ENCODE measurements at regions not wholly inside any gene's neighbourhood (a gene's known extent, or its start where the extent isn't known, plus 50 kb on each side); places are given as distances from the start of the nearest gene placed in this dataset.

DNA sequence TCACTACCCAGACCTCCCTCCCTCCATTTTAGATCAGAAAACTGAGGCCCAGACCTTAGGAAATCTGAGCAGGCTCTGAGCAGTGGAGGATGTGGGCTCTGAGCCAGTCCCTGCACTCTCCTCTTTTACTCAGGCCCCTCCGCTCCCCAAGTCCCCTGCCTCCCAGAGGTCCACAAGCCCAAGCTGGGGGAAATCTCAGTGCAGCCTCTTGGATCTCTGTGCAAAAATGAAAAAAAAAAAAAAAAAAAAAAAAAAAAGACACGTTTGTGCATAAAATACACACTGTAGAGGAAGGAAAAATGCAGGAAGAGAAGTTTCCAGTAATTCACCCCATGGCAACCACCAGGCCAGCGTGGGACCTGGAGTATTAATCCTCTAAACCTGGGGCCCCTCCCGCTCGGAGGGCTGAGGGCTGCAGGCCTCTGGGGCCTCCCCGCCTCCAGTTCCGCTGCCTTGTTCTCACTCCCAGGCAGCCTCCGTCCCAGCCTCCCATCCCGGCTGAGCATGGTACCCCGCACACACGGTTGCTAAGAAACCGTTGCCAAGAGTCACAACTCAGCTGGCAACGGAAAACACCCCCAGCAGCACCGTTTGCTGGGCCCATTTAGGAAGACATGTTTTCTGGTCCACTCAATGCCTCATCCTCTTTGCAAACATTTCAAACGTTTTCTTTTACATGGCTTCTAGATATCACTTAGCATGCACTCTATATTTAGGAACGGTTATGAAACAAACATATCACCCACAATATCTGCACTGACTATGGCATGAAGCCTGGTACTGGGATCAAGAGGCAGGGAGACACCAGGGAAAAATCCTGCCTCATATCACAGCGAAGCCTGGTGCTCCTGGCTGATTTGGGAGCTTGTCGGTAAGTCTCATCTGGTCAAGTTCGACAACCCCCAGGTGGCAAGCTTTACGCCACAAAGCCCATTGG lies 227.5 kb downstream of the CTTN start:
- intact Hi-C loops (cut with DNase I, micrococcal nuclease) = no loop called here
- DNase-seq = no peak
- no peak for ATAC-seq

DNA sequence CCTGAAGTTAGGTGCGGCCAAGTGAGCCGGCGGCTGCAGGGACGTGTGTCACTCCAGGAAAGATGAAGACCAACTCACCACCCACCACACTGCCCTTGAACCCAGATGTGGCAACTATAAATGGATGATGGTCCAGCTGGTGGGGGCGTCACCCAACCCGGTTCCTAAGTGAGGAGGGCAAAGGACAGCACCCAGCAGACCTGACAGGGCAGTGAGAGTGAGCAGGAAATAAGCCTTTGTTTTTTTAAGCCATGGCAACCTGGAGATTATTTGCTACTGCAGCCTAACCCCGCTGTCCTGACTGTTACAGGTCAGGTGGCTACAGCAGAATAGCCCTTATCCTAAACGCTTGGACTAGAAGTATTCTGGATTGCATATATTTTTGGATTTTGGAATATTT lies 228.9 kb downstream of the CTTN start:
- ATAC-seq = peak; percentile 81

DNA sequence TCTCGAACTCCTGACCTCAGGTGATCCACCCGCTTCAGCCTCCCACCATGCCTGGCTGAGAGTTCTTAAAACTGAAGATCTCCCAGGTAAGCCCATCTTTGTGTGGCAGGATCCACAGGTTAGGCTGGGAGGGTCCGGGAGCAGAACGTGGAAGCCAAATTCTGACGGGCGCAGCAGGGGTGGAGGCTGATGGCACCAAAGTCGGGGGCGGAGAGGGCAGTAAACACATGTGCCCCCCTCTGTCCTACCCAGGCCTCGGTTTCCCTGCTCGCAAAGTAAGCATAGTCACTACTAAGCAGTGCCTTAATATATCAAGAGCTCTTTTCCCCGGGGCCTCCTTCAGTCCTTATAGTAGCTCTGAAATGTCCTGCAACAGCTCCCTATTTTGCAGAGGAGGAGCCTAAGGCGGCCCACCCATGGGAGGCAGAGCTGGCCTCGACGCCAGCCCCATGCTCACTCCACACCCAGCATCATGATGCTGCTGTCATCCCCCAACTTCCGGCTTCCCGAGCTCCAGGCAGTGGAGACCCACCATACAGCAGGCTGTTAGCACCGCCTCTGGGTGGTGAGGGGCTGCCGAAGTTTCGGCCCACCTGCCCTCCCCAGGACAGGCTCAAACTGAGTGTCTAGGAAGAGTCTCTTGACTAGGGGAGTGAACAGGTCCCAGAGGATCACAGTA lies 230.0 kb downstream of the CTTN start:
- intact Hi-C loops (cut with DNase I, micrococcal nuclease) = no loop called here
- no peak for ATAC-seq
- DNase-seq = no peak

More for the DNA sequence above, 228.9 kb downstream of the CTTN start:
- peak; percentile 73 to 89 for DNase-seq
- intact Hi-C loops (cut with DNase I, micrococcal nuclease) = no loop called here

DNA sequence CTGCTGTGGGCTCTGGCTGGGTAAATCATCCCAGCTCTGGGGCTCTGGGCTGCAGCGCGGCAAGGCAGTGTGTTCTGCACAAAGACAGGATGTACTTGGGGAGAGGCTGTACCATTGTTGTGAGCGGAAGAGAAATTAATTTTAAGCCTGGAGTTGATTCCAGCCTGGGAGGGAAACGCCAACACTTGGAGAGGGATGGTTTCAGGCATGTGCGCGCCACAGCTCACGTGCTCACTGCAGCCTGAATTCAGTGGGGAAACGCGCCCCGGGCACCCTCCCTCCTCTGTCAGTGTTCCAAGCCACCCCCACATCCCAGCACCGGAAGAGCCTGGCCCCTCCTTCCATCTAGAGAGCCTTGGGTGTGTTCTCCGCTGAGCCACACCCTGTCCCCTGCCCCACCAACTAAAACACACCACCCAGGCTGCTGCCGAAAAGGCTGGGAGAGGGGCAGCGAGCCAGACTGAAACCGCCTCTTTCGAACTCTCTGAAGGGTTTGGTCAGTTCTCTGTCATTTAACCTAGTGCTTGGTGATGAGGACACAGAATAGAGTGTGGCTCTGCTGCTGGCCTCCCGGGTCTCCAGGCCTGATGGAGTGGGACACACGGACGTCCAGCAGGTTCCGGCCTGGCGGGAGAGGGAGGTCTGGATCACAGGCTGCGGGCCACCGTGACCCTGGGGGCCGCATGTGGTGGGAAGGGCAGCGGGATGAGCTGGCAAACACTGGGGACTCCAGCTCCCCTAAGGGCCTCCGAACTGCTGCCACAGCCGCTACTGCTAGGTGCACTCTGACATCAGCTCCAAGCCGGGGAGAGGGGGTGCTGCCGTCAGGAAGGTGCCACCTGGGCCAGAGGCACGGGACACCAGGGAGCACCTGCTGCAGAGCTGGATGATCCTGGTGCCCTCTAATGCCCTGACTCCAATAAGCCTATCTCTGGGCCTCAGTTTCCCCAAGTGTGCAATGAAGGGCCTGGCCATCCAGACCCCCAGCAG lies 230.8 kb downstream of the CTTN start:
- ATAC-seq (peak; percentile 78), DNase-seq (peak; percentile 76 to 84)
- intact Hi-C loops (cut with DNase I, micrococcal nuclease) = no loop called here

DNA sequence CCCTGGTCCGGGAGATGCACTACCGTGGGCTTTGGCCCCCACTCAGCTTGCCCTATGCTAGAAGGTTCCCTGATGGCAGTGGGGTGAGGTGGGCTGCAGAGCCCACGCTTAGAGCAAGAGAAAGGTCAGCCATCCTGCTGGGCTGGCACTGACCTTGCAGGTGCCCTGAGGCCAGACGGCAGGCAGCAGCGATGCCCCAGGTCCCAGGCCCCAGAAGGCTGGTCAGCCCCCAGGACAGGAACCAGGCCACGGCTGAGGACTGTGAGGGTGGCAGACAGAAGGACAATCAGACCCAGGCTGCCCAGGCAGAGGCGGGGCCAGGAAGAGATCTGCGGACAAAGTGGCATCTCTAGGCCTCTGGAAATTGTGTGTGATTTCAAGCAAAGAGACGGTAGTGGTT lies 231.7 kb downstream of the CTTN start:
- ATAC-seq (no peak), DNase-seq (no peak)
- intact Hi-C loops (cut with DNase I, micrococcal nuclease) = no loop called here

DNA sequence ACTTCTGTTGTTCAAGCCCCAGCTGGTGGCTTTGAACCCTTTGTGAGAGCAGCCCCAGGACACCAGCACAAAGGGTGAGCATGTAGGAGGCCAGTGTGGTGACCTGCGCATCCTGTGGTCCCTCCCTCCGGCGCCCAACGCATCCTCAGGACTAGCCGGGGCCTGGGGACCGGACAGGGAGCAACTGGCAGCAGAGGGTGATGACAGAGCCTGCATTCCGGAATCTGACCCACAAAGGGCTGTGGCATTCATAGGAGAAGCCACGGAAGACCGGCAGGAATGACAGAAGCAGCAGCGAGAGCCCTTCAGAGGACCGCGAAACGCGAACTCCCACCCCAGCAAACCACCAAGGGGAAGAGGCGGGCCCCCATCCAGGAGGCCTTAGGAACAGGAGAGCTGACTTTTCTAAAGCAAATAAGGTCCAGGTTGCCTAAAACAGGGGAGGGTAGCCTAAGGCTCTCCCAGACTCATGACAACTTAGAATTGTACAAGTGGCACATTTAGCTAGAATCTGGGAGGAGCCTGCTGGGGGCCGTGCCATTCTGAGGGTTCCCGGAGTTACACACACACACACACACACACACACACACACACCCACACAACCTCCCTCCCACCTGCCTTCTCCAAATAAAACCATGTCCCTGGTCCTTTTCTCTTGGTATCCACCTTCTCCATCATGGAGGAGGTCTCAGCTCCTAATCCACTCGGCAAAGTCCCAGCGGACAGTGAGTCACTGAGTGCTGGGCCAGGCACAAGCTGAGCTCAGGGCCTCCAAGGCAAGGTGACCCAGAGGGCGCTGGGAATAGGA lies 232.7 kb downstream of the CTTN start:
- ATAC-seq = no peak
- intact Hi-C loops (cut with DNase I, micrococcal nuclease) = no loop called here
- no peak for DNase-seq

DNA sequence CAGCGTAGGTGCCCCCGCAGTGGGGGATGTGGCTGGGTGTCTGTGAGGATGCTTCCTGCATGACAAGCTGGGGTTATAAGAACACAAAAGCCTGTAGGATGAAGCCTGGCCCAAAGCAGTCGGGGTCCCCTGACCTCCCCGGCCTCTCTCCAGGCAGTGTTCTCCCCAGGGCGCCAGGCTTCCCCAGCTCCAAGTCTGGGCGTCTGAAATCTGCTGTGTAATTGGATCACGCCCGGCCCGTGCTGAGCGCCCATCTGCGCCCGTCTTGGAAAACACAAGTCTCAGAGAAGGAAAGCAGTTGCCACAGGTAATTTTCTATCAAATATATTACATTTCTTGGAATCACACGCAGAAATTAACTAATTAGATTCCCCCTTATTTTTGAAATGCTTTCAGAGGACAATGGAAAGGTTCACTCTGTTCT lies 233.3 kb downstream of the CTTN start:
- DNase-seq (no peak), ATAC-seq (no peak)
- intact Hi-C loops (cut with DNase I, micrococcal nuclease) = no loop called here

DNA sequence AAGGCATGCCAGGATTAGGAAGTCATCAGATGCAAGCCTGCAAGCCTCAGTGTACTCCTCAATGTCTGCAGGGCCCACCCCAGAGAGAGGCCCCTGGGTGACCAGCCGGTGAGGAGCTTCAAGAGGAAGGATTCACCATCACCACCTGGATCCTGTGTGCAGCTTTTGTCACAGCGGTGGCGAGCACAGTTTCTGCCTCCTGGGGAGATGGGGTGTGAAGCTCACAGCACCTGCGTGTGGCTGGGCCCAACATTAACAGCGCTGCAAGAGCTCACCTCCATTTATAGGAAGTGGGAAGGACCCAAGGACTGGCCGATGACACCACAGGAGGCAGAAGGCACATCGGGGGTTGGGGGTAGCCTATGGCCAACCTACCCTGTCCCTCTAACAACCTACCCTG lies 235.3 kb downstream of the CTTN start:
- intact Hi-C loops (cut with DNase I, micrococcal nuclease) = no loop called here

DNA sequence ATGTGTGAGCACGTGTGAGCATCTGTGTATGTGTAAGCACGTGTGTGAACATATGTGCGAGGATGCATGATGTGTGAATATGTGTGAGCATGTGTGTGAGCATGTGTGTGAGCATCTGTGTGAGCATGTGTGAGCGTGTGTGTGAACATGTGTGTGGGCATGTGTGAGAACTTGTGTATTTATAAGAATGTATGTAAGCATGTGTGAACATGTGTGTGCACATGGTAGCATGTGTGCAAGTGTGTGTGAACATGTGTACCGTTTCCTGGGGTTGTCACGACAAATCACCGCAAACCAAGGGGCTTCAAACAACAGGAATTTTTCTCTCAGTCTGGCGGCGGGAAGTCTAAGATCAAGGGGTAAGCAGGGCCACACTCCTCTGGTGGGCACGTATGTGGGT lies 238.3 kb downstream of the CTTN start:
- no peak for ATAC-seq
- DNase-seq = no peak
- intact Hi-C loops (cut with DNase I, micrococcal nuclease) = no loop called here

More for the DNA sequence above, 235.3 kb downstream of the CTTN start:
- DNase-seq (no peak), ATAC-seq (no peak)

DNA sequence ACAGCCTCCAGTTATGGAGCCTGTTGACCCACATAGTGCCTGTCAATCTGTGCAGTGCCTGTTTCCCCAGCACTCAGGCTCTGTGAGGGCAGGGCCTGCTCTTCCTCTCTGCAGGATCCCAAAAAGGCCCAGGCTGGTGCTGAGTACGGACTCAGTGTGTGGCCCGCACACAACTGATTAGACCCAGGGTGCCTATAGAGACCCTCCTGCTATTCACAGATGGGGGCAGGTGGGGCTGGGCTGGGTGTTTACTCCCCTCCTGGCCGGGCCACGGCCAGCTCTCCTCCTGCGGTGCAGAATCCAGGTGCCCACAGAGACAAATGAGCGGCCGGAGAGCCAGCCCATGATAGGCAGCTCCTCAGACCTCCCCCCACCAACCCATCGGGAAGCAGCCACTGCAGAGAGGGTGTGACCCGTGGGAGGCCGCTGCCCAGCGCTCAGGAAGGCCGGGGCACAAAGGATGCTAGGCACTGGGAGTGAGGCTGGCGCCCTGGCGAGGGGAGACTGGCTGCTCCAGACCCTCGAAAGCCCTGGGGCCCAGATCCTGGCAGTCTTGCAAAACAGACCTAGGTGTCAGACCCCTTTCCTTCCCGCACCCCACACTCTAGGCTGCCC lies 239.0 kb downstream of the CTTN start:
- ATAC-seq = no peak
- intact Hi-C loops (cut with DNase I, micrococcal nuclease) = no loop called here
- no peak for DNase-seq

DNA sequence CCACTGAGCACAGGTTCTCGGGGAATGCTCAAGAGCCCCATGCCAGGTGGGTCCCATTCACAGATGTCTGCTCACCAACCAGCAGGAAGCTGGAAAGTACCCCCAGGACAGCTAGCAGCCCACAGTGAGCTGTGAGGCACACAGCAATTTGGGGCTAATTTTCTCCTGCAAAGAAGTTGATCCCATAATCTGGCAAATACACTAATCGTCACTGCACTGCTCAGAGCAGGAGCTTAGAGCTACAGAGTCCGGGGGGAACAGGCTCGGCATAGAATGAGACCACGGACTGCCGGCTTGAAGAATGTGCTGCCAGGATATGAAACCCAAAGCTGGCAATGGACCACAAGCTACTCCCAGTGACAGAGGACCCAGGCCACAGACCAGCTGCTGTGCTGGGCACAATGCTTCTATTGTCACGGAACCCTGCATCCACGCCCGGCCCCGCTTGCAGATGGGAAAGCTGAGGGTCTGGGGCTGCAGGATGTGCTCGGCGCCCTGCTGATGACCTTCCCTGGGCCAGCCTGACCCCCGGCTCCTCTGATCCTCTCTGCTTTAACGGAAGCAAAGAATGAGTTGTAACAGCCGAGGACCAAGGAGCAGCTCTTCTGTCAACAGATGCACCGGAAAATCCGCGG lies 239.7 kb downstream of the CTTN start:
- ATAC-seq (no peak), DNase-seq (no peak)
- intact Hi-C loops (cut with DNase I, micrococcal nuclease) = no loop called here

DNA sequence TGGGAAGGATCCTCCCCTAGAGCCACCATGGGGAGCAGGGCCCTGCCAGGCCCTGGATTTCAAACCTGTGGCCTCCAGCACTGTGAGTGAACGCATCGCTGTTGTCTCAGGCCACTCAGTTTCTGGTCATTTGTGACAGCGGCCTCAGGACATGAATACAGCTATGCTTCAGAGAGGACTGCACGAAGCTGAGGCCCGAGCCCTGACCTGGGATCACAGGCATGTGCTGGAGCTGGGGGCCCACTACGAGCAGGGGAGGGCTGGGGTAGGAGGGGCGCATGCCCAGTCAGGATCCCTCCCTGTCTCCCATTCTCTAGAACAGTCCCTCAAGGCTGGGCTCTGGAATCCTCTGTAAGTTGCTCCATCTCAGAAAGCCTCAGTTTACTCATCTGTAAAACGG lies 242.1 kb downstream of the CTTN start:
- intact Hi-C loops (cut with DNase I, micrococcal nuclease) = no loop called here
- ATAC-seq = no peak
- DNase-seq = no peak

DNA sequence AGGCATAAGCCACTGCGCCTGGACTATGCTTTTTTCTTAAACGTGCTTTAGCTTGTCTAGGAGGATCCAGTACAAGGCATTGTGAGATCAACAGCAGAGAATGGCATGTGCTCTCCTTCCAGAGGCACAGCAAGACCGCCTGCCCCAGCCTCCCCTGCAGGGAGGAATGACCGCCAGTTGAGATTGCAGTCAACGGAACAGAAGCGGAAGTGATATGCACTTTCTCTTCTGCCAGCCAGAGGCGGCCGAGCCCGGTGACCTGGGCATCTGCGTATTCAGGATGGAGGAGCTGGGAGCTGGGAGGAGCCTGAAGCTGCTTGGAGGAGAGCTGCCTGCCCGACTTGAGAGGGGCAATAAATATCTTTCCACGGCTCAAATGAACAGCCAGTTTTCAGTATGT lies 243.0 kb downstream of the CTTN start:
- DNase-seq = no peak
- intact Hi-C loops (cut with DNase I, micrococcal nuclease) = no loop called here
- no peak for ATAC-seq

DNA sequence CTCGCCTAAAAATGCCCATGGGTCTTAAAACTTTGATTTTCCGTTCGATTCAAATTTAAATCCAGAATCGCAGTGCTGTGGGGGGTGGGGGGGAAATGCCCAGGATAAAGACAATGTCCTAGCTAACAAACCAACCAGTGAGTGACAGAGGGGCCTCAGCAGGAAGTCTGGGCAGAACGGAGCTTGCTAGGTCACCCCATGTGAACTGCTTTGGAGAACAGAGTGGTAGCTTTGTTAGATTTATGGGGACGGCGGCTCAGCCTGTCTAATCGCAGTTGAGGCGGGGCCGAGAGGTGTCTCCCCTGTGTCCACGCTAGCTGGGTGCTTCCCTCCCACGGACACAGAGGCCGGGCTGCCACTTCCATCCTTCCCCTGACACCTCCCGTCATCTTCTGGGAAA lies 243.9 kb downstream of the CTTN start:
- intact Hi-C loops (cut with DNase I, micrococcal nuclease) = no loop called here
- ATAC-seq = no peak
- DNase-seq = no peak

DNA sequence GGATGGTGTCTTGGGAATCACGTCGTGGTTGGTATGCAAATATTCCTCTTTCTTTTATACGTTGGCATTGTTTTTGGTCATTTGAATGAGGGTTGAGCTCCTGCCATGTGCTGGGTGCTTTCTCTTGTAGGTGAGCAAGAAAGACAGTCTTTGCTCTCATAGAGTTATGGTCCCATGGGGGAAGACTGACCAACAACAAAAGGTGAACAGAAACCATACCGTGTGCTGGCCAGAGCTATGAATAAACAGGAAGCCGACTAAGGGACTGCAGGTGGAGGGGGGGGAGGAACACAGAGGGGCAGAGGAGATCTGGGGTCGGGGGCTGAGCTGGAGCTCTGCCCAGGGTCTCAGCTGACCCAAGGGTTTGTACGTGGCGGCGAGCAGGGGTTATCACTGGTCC lies 245.3 kb downstream of the CTTN start:
- no peak for ATAC-seq

DNA sequence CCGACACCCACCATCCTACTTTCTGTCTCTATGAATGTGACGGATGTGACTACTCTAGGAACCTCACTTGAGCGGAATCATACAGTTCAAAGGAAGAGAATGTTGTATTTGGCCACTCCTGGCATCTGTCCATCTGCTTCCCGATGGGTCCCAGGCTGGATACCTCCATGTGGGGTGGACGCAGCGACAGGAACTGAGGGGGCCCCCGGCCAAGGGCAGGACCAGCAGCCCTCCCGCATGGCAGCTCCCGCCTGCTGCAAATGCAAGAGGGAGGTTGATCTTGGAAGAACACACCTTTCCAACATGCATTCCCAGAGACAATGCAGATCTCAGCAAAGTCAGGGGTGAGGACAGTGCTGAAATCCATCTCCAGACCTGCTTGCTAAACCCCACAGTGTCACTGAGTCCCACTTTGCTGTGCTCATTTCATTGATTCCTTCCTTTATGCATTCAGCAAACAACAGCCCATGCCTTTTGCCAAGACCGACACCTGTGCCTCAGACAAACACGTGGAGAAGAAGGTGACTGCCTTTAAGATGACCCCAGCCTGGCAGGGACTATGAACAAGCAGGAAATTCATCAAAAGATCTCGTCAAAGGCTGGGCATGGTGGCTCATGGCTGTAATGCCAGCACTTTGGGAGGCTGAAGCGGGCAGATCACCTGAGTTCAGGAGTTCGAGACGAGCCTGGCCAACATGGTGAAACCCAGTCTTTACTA lies 246.2 kb downstream of the CTTN start:
- no peak for DNase-seq
- intact Hi-C loops (cut with DNase I, micrococcal nuclease) = no loop called here
- ATAC-seq = no peak

More for the DNA sequence above, 245.3 kb downstream of the CTTN start:
- no peak for DNase-seq
- intact Hi-C loops (cut with DNase I, micrococcal nuclease) = no loop called here

DNA sequence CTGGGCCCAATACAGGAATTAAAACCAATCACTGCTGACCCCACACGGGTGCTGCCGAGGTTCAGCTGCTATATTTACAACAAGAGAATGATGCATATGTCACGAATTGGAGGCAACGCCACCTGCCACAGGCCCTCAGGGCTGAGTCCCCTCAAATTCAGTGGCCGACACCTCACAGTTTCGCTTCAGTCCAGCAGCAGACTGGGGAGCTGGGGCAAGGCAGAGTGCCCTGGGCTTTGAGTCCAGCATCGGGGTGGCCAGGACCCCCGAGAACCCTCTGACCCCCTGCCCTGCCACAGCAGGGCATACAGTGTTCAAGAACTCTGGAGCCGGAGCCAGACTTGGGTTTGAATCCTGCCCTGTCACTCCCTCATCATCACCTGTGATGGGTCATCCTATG lies 247.2 kb downstream of the CTTN start:
- no peak for DNase-seq
- intact Hi-C loops (cut with DNase I, micrococcal nuclease) = no loop called here
- ATAC-seq = no peak

Data from left colon (tissue), 2 donors.